Epithelial cell of prostate (primary cell): ENCODE measurements at regions not wholly inside any gene's neighbourhood (a gene's known extent, or its start where the extent isn't known, plus 50 kb on each side); places are given as distances from the start of the nearest gene placed in this dataset.

Experiments
- DNase-seq: peaks from one replicate; pipeline ENCODE4 v3.0.0-alpha.2; 2011; ENCODE audit warnings: low read depth, low spot score
- H3K27ac ChIP-seq: fragments of 450-650 bp; 2 replicates; pipeline ENCODE4 v1.5.1; 2017; ENCODE audit warnings: mild to moderate bottlenecking

DNA sequence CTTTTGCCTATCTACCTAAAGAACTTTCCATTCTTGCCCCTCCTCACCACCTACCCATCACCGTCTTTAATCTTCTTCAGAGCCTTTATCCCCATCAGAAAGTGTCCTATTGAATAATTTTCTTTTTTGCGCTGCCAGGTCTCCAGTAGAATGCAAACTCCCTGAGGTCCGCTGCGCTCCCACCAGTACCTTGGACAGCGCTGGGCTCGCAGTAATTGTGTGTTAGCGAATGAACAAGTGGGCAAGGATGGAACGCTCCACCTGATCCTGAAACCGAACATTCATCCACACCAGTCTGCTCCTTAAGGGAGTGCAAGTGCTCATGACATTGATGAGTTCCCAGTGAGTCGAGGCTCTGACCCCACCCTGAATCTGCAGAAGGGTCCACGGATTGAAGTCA lies 391.2 kb downstream of the CDH26 start:
- no peak overlapping the region for H3K27ac ChIP-seq
- DNase-seq = no peak

DNA sequence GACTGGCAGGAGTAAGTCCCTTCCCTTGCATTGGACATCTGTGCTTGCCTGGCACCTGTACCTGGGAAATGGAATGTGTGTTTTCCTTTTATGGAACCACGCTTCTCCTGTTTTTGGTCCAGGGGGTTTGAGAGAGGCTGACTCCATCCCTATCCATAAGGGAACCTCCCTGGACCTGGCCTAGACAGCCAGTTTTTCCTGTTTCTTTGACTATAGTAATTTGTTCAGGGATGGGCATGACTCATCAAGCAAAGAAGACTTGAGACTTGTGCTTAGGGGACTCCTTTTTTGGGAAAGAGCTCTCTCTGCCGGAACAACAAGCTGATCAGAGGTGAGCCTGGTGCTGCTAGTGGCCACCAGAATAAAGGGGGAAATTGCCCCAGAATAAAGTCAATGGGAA lies 393.8 kb downstream of the CDH26 start:
- no peak overlapping the region for H3K27ac ChIP-seq
- no peak for DNase-seq

DNA sequence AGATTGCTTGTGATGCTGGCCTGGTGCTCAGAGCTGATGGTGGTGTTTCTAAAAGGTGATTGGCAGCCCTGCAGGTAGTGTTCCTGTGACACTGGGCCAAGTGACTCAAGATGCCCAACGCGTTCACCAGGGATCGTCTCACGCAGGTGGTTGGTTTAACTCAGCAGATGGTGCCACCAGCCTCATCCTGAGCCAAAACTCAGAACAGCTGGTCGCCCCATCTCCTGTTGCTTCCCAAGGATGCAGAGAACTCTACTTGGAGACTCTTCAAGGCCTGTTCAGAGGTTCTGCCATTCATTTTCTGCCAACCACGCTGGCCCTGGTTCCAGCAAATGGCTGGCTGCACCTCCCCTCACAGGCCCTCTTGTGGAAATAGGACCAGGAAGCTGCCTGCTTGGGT lies 394.4 kb downstream of the CDH26 start:
- no peak overlapping the region for H3K27ac ChIP-seq
- DNase-seq = no peak

DNA sequence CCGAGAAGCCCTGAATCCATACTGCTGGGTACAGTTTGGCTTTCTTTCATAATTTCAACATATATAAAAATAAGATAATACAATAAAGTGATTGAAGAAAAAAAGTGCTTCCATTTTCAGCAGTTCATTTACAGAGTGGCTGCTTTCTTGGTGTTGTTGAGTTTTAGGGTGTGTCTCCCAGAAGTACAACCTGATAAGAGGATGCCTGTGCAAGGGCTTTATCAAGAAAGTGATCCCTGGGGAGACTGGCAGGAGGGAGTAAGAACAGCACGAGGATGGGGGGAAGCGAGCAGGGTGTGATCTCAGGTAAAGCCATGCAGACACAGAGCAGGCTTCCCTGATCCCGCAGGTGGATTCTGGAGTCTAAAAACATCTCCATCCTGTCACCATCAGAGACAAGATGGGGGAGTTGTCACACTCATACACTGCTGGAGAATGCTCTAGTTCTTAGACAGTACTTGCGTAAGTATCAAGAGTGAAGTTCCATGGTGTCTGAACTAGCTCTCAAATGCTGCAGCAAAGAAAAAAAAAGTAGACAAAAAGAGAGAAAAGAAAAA lies 395.9 kb downstream of the CDH26 start:
- H3K27ac ChIP-seq = no peak overlapping the region
- no peak for DNase-seq

GRCh38 chr20:60358101-60358500 lies 399.9 kb downstream of the CDH26 start:
- no peak overlapping the region for H3K27ac ChIP-seq
- no peak for DNase-seq

DNA sequence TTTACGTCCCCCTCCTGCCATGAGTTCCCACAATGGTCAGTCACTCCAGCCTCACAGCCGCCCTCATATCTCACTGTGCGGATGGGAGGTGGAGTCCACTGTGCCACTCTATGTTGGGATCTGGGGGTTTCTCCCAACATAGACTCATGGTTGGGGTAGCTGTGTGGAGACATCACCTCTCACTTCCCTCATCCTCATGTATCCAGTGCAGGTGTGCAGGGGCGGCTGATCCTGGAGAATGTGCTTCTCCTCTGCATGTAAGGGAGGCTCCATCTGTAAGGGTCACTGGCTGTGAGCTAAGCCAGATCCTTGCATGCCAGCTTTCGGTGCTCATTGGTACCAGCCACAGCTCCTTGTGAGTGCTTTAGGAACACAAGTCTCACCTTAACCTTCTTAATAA lies 400.8 kb downstream of the CDH26 start:
- H3K27ac ChIP-seq = no peak overlapping the region
- no peak for DNase-seq

DNA sequence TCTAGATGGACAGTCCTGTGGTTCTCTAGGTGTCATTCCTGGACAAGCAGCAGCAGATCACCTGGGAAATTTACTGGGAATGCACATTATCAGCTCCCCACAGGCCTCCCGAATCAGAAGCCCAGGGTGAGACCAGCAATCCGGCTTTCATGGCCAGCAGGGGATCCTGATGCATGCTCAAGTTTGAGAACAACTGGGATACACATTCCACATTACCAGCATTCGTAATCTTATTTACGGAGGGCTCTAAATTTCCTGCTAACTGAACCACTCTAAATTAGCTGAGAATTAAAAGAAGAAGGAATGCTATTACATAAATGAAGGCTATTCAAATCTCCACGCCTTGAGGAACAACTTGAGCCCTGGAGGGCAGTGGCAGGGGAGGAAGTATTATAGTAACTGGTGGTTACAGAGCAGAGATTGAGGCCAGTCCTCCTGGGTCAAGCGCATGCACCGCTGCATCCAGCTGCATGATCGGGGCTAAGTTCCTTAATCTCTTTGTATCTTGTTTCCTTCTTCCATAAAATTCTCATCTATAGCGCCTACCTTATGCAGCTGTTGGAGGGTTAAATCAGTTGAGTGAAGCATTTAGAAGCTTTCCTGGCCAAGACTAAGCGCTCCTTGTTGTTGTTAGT lies 403.7 kb downstream of the CDH26 start:
- no peak overlapping the region for H3K27ac ChIP-seq
- DNase-seq = no peak

DNA sequence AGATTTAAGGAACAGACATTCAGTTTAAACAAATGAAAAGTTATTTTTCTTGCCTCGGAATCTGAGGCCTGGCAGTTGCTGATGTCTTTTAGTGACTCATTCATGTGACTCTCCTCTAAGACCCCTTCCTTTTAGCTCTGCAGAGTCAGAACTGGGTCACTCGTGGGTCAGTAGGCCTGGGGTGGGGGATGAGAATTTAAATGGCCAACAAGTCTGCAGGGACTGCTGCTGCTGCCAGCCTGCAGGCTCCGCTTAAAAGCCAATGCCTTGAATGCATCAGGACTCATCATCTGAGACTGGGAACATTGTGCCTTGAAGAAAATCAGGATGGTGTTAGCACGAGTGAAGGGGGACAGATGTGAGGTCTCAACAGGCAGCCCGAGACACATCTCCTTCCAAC lies 404.3 kb downstream of the CDH26 start:
- no peak overlapping the region for H3K27ac ChIP-seq
- DNase-seq = no peak

DNA sequence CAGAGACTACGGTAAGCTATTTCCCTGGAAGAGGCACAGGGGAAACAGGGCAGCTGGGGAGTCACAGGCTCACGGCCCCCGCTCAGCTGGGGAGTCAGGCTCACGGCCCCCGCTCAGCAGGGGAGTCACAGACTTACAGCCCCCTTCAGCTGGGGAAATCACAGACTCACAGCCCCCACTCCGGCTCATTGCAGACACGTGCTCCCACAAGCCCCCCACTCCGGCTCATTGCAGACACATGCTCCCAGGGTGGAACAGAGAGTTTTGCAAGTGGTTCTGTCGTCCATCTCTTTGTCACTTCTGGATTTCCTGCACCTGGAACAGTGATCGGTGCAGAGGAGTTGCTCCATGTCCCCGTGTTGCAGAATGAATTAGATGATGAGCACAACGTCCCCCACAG lies 405.5 kb downstream of the CDH26 start:
- no peak for DNase-seq
- H3K27ac ChIP-seq = no peak overlapping the region

DNA sequence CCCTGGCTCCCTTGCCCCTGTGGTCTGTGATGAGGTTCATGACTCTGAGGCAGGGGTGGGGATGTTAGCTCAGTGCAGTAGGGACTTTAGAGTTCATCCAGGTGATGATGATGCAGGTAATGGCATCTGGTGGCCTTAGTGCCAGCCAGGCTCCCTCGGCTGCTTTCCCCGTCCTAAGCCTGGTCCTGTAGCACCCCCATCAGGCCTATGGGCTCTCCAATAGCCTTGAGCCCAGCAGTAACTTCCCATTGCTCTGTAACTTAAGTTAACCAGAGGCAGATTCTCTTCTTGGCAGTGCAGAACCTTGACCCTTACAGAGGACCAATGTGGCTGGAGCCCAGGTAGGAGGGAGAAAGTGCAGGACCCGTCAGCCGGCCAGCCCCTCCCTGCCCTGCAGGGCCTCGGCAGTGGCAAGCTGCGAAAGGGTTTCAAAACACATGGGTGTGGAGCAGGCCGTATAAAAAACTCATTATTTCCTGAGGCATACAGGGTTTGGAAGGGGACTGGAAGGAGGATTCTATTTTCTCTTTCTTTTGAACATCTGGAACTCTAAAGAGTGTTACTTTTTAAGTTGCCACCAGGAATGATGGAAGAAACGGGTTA lies 406.9 kb downstream of the CDH26 start:
- H3K27ac ChIP-seq = no peak overlapping the region
- DNase-seq = no peak

- DNase-seq = no peak
- no peak overlapping the region for H3K27ac ChIP-seq
Measured at GRCh38 chr20:60365882-60366281, 407.7 kb downstream of the CDH26 start.

DNA sequence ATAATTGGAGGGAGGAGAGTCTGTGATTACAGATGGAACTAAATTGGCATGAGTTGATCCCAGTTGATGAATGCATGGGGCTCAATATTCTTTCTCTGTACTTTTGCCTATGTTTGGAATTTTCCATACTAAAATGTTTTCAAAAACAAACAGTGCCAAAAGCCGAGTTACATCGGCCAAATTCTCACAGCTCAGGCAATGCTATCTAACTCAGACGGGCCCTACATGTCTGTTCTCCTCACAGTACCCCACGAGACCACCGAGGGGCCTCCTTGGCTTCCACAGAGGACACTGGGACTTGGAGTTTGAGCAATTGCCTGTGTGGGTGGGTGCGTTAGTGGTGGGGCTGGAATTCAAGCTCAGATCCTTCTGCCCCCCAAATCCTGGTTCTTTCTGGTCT lies 413.2 kb downstream of the CDH26 start:
- DNase-seq = no peak
- H3K27ac ChIP-seq = no peak overlapping the region

GRCh38 chr20:60372275-60372674 lies 414.1 kb downstream of the CDH26 start:
- no peak overlapping the region for H3K27ac ChIP-seq
- DNase-seq = no peak

DNA sequence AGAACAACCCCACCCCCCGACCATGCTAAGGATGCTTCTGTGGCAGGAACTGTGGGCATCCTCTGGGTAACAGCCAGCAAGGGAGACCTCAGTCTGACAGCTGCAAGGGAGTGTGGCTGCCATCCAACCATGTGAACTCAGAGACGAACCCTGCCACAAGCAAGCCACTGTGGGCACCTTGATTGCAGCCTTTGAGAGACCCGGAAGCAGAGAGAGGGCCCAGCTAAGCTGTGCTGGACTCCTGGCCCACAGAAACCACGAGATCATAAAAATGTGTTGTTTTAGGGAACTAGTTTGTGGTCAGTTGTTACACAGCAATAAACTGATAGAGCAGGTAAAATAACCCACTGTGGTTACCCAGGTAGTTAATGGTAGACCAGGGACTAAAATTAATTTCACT lies 414.6 kb downstream of the CDH26 start:
- no peak overlapping the region for H3K27ac ChIP-seq
- no peak for DNase-seq

DNA sequence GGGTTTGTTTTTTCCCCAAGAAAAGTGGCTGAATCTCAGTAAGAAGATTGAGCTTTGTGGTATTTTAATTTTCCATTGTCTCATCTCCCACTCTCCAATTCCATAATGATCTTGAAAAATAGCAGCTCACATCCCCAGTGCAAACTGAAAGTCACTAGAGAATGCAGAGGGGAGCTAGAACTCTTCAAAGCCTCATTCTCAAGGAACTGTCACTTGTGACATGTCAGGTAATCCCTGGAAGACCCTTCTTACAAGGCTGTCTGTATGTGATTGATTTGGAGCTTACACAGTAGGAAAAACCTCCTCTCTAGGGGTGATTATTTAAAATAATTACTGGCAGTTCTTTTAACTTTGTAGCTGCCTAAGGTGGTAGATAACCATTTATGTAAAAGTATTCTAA lies 420.4 kb downstream of the CDH26 start:
- H3K27ac ChIP-seq = no peak overlapping the region
- no peak for DNase-seq

DNA sequence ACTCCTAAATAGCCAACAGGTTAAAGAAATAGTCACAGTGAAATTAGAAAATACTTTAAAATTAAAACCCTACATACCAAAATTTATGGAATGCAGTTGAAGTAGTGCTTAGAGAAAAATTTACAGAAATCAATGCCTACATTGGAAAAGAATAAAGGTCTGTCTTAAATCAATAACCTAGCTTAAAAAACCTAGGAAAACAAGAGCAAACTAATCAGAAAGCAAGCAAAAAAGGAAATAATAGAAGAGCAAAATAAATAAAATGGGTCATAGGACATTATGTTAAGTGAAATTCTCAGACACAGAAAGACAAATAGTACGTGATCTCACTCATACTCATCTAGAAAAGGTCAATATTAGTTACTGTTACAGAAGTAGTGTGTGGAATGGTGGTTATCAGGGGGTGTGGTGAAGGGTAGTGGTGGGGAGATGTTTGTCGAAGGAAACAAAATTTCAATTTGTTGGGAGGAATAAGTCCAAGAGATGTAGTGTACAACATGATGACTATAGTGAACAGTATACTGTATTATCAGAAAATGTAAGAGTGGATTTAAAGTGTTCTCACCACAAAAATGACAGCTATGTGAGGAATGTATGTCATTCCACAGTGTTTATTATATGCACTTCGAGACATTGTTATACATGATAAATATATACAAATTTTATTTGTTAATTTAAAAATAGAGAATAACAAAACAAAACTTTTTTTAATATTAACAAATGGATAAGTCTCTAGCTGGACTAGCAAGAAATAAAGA lies 423.6 kb downstream of the CDH26 start:
- no peak overlapping the region for H3K27ac ChIP-seq
- no peak for DNase-seq

DNA sequence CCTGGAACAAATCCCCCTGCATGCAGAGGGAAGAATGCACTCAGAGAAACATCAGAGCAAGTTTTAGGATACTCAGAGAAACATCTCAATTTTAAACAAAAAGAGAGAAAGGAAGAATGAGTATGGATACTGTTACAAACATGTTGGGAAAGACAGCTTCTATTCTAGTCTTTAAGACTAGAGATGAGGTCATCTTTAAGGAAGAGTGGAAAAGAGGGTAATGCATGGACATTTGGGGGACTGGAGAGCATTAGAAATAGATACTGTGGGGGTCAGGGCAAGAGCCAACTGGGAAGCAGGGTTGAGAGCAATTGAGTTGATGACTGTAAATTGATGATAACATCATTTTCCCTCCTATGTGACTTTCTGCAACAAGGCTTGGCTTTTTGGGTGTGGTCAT lies 431.2 kb downstream of the CDH26 start:
- no peak overlapping the region for H3K27ac ChIP-seq
- no peak for DNase-seq

DNA sequence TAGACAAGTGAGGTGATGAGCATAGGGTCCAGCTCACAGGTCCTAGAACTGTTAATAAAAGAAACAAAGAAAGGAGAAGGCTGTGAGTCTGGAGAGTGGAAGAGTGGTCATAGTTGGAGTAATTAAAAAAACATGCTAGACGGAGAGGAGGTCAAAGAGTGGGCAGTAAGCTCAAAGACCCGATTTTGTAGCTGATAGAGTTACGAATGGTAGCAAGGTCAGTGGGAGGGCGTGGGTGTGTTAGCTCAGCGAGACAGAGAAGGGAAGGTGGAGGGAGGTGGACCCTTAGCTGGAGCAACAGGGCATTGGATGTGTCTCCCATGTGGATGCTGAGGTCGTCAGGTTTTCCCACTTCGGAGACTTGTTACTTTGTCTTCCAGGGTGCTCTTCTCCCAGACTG lies 431.7 kb downstream of the CDH26 start:
- no peak for DNase-seq

GRCh38 chr20:60395991-60396390 lies 437.8 kb downstream of the CDH26 start:
- DNase-seq = no peak
- no peak overlapping the region for H3K27ac ChIP-seq

More for the DNA sequence above, 431.7 kb downstream of the CDH26 start:
- H3K27ac ChIP-seq = no peak overlapping the region

- no peak overlapping the region for H3K27ac ChIP-seq
- no peak for DNase-seq
Measured at GRCh38 chr20:60400567-60400966, 442.3 kb downstream of the CDH26 start.
